Endodermal cell (in vitro differentiated cells): ENCODE measurements at regions not wholly inside any gene's neighbourhood (a gene's known extent, or its start where the extent isn't known, plus 50 kb on each side); places are given as distances from the start of the nearest gene placed in this dataset.

Experiments
- DNase-seq: peaks from one replicate; pipeline ENCODE4 v3.0.0-alpha.2; 2017
- H3K27ac ChIP-seq: 2 replicates; pipeline ENCODE4 v1.5.1; 2013; ENCODE audit warnings: mild to moderate bottlenecking, low read depth, low read length, moderate library complexity
- H3K27me3 ChIP-seq: 2 replicates; pipeline ENCODE4 v1.6.1; 2013; ENCODE audit warnings: mild to moderate bottlenecking, low read length, moderate library complexity; ENCODE audit not compliant: insufficient read depth, control insufficient read depth, poor library complexity, severe bottlenecking
- H3K36me3 ChIP-seq: 2 replicates; pipeline ENCODE4 v1.7.0; 2013; ENCODE audit warnings: mild to moderate bottlenecking, low read length, moderate library complexity; ENCODE audit not compliant: control insufficient read depth, insufficient read depth
- H3K4me1 ChIP-seq: one replicate; pipeline ENCODE4 v1.7.0; 2013; ENCODE audit warnings: low read length; ENCODE audit not compliant: control insufficient read depth, insufficient read depth
- H3K4me3 ChIP-seq: 2 replicates; pipeline ENCODE4 v1.5.1; 2013; ENCODE audit warnings: mild to moderate bottlenecking, low read length, moderate library complexity
- H3K9ac ChIP-seq: 2 replicates; pipeline ENCODE4 v1.6.1; 2013; ENCODE audit warnings: mild to moderate bottlenecking, low read length, moderate library complexity; ENCODE audit not compliant: poor library complexity, severe bottlenecking; ENCODE audit errors: extremely low read depth
- H3K9me3 ChIP-seq: 2 replicates; pipeline ENCODE4 v1.6.1; 2013; ENCODE audit warnings: mild to moderate bottlenecking, low read length, moderate library complexity; ENCODE audit not compliant: control insufficient read depth
- H3K27ac Mint-ChIP-seq: 2 replicates; pipeline ENCODE4 v1.8.0; 2020; ENCODE audit warnings: mixed read lengths
- H3K27me3 Mint-ChIP-seq: 2 replicates; pipeline ENCODE4 v1.8.0; 2021; ENCODE audit warnings: mild to moderate bottlenecking, mixed read lengths; ENCODE audit not compliant: insufficient read depth
- H3K36me3 Mint-ChIP-seq: 2 replicates; pipeline ENCODE4 v1.8.0; 2020; ENCODE audit warnings: low read depth, mixed read lengths
- H3K4me1 Mint-ChIP-seq: 2 replicates; pipeline ENCODE4 v1.8.0; 2020; ENCODE audit warnings: mixed read lengths
- H3K4me3 Mint-ChIP-seq: 2 replicates; pipeline ENCODE4 v1.8.0; 2020; ENCODE audit warnings: mild to moderate bottlenecking, moderate library complexity, mixed read lengths
- H3K9me3 Mint-ChIP-seq: 2 replicates; pipeline ENCODE4 v1.8.0; 2020; ENCODE audit warnings: mild to moderate bottlenecking, mixed read lengths
- WGBS, 2 experiments: methylation state at CpG; one replicate each; pipeline versions ENCODE4 v1.1.5 to v1.1.7; 2013; ENCODE audit warnings: missing lambda C conversion rate in 2 of 2, mixed read lengths in 1 of 2; ENCODE audit not compliant: insufficient coverage in 1 of 2, insufficient read length in 1 of 2; 5-methylcytosine and 5-hydroxymethylcytosine counted together
- TF ChIP-seq, protein P1 (sequence below): fragments of 200-600 bp; sonication (generic); conservative IDR thresholded peaks from 2 replicates; pipeline ENCODE4 v1.5.0; 2021; ENCODE audit warnings: antibody characterized with exemption, mild to moderate bottlenecking

DNA sequence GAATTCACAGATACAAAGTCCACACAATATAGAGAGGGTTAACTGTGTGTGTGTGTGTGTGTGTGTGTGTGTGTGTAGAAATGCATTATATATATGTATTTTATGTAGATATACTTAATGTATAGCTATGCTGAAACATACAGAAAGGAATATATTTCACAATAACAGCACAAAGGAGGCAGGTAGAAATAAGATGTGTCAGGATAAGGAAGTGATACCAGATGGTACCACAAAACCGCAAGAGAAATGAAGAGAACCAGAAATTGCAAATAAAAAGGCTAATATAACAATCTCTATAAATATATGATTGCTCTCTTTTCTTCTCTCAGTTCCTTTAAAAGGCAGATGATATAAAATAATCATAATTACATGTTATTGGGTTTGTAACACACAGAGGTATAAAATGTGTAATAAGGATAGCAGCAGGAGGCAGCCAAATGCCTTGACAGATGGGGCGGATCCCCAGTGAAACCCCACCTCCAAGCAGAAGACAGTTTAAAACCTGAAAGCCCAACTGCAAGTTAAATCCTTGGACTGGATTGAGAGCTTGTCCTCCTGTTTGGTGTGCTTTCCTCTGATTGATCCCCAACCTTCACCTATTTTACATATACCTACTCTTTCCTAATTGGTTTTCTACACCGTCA, 365.4 kb upstream of the C16orf82 start:
- TF ChIP-seq, protein P1, sequence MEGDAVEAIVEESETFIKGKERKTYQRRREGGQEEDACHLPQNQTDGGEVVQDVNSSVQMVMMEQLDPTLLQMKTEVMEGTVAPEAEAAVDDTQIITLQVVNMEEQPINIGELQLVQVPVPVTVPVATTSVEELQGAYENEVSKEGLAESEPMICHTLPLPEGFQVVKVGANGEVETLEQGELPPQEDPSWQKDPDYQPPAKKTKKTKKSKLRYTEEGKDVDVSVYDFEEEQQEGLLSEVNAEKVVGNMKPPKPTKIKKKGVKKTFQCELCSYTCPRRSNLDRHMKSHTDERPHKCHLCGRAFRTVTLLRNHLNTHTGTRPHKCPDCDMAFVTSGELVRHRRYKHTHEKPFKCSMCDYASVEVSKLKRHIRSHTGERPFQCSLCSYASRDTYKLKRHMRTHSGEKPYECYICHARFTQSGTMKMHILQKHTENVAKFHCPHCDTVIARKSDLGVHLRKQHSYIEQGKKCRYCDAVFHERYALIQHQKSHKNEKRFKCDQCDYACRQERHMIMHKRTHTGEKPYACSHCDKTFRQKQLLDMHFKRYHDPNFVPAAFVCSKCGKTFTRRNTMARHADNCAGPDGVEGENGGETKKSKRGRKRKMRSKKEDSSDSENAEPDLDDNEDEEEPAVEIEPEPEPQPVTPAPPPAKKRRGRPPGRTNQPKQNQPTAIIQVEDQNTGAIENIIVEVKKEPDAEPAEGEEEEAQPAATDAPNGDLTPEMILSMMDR = no peak
- DNase-seq = no peak
- no peaks in the 10 kb centered on the region for H3K27me3 ChIP-seq
- no peaks in the 10 kb centered on the region for H3K9me3 ChIP-seq
- 92 to 100% methylated on average over 1 to 3 of the region's 3 CpGs for WGBS, 2 experiments
- Mint-ChIP-seq H3K9me3 (peaks cover 14% of the 10 kb centered on the region), H3K36me3 (no peaks in the 10 kb centered on the region), H3K4me1 (no peaks in the 10 kb centered on the region), H3K27ac (no peak overlapping the region), H3K4me3 (no peak overlapping the region), H3K27me3 (no peaks in the 10 kb centered on the region)
- H3K9ac ChIP-seq = no peak overlapping the region
- H3K4me3 ChIP-seq = no peak overlapping the region
- no peaks in the 10 kb centered on the region for H3K36me3 ChIP-seq
- H3K27ac ChIP-seq = no peak overlapping the region
- H3K4me1 ChIP-seq = no peaks in the 10 kb centered on the region

DNA sequence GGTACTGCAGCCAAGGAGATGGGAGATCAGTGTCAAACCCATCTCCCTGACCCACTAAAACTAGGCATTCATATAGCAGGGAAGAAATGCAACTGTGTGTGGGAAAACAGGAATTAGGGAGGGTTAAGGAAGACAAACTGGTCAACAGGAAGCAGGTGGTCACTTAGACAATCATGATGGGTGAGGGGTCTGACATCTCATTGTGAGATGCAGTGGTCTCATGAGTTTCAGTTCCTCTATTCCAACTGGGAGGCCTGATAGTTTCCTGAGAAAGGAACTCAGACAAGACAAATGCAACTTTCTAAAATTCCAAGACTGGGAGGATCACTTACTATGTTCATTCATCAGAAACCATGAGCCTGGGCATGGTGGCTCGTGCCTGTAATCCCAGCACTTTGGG, 361.4 kb upstream of the C16orf82 start:
- peaks cover 9% of the 10 kb centered on the region for H3K9me3 Mint-ChIP-seq
- H3K9ac ChIP-seq = no peak overlapping the region
- no peak for DNase-seq
- no peak overlapping the region for H3K27ac ChIP-seq
- TF ChIP-seq, protein P1 = no peak
- H3K4me3 Mint-ChIP-seq = no peak overlapping the region
- whole genome bisulfite sequencing, 2 experiments = 95% methylated on average over 1 of the region's 1 CpG; no CpG with 5 or more reads in 1 of the 2 experiments
- no peaks in the 10 kb centered on the region for H3K9me3 ChIP-seq
- H3K4me1 ChIP-seq = no peaks in the 10 kb centered on the region
- H3K36me3 Mint-ChIP-seq = no peaks in the 10 kb centered on the region
- peaks cover 3% of the 10 kb centered on the region for H3K4me1 Mint-ChIP-seq
- no peak overlapping the region for H3K27ac Mint-ChIP-seq
- no peak overlapping the region for H3K4me3 ChIP-seq
- H3K27me3 ChIP-seq = no peaks in the 10 kb centered on the region
- H3K36me3 ChIP-seq = no peaks in the 10 kb centered on the region
- no peaks in the 10 kb centered on the region for H3K27me3 Mint-ChIP-seq

GRCh38 chr16:26708428-26708827, 358.3 kb upstream of the C16orf82 start:
- no peaks in the 10 kb centered on the region for H3K9me3 Mint-ChIP-seq
- Histone ChIP-seq H3K27me3 (no peaks in the 10 kb centered on the region), H3K36me3 (no peaks in the 10 kb centered on the region), H3K27ac (no peak overlapping the region), H3K9me3 (no peaks in the 10 kb centered on the region), H3K4me3 (no peak overlapping the region), H3K4me1 (no peaks in the 10 kb centered on the region), H3K9ac (no peak overlapping the region)
- no peaks in the 10 kb centered on the region for H3K36me3 Mint-ChIP-seq
- TF ChIP-seq, protein P1 = no peak
- peaks cover 3% of the 10 kb centered on the region for H3K4me1 Mint-ChIP-seq
- 89 to 100% methylated on average over 2 of the region's 2 CpGs for WGBS, 2 experiments
- no peak for DNase-seq
- no peak overlapping the region for H3K4me3 Mint-ChIP-seq
- H3K27ac Mint-ChIP-seq = no peak overlapping the region
- H3K27me3 Mint-ChIP-seq = no peaks in the 10 kb centered on the region
